Fibroblast of lung (primary cell): ENCODE measurements at regions not wholly inside any gene's neighbourhood (a gene's known extent, or its start where the extent isn't known, plus 50 kb on each side); places are given as distances from the start of the nearest gene placed in this dataset.

Experiments used
- DNase-seq, 2 donors: peaks; one replicate each; pipeline versions ENCODE4 v3.0.0 to v3.0.0-alpha.2; 2010; ENCODE audit warnings: low read depth in 2 of 2
- H2AFZ ChIP-seq: 2 replicates; pipeline ENCODE4 v1.5.1; 2012; ENCODE audit warnings: low read length, control low read depth, inconsistent platforms
- H3K27ac ChIP-seq: 2 replicates; pipeline ENCODE4 v1.5.1; 2011; ENCODE audit warnings: low read length, control low read depth; ENCODE audit not compliant: insufficient read depth
- H3K27me3 ChIP-seq: 2 replicates; pipeline ENCODE4 v1.5.1; 2011; ENCODE audit warnings: mild to moderate bottlenecking, low read length; ENCODE audit not compliant: control insufficient read depth, insufficient read depth
- H3K36me3 ChIP-seq: 2 replicates; pipeline ENCODE4 v1.5.1; 2011; ENCODE audit warnings: low read length; ENCODE audit not compliant: control insufficient read depth, insufficient read depth
- H3K4me1 ChIP-seq: 2 replicates; pipeline ENCODE4 v1.5.1; 2011; ENCODE audit warnings: low read length; ENCODE audit not compliant: control insufficient read depth, insufficient read depth; ENCODE audit errors: extremely low read depth
- H3K4me2 ChIP-seq: 2 replicates; pipeline ENCODE4 v1.5.1; 2011; ENCODE audit warnings: low read length, control low read depth; ENCODE audit not compliant: insufficient read depth; ENCODE audit errors: extremely low read depth
- H3K4me3 ChIP-seq, 4 experiments: fragments of 200-600 bp in 1 of 4; sonication (generic) in 1 of 4; replicated peaks in 1 of 4; 2 replicates each; pipeline ENCODE4 v1.5.1; 2011 to 2016; ENCODE audit warnings: low read length in 4 of 4, low read depth in 3 of 4, mild to moderate bottlenecking in 3 of 4, control low read depth in 2 of 4, inconsistent platforms in 1 of 4, mixed read lengths in 1 of 4; ENCODE audit not compliant: insufficient read depth in 1 of 4; ENCODE audit errors: control extremely low read depth in 1 of 4
- H3K79me2 ChIP-seq: 2 replicates; pipeline ENCODE4 v1.5.1; 2012; ENCODE audit warnings: mild to moderate bottlenecking, low read length, inconsistent platforms; ENCODE audit not compliant: control insufficient read depth, insufficient read depth
- H3K9ac ChIP-seq: 2 replicates; pipeline ENCODE4 v1.5.1; 2011; ENCODE audit warnings: mild to moderate bottlenecking, low read length, control low read depth; ENCODE audit not compliant: insufficient read depth
- H3K9me3 ChIP-seq: 2 replicates; pipeline ENCODE4 v1.5.1; 2012; ENCODE audit warnings: low read depth, low read length; ENCODE audit not compliant: control insufficient read depth, insufficient read depth
- H4K20me1 ChIP-seq: 2 replicates; pipeline ENCODE4 v1.5.1; 2011; ENCODE audit warnings: low read length; ENCODE audit not compliant: control insufficient read depth, insufficient read depth; ENCODE audit errors: extremely low read depth
- CTCF ChIP-seq, 2 donors: IDR thresholded peaks in 1 of 2; conservative IDR thresholded peaks in 1 of 2; 1 replicate in 1 of 2; 2 replicates in 1 of 2; pipeline ENCODE4 v1.5.1; 2011 to 2012; ENCODE audit warnings: low read length in 2 of 2, control low read depth in 1 of 2, inconsistent platforms in 1 of 2, low read depth in 1 of 2, mild to moderate bottlenecking in 1 of 2
- EZH2 ChIP-seq: IDR thresholded peaks from 2 replicates; pipeline ENCODE4 v1.5.1; 2012; ENCODE audit warnings: low read length, control low read depth, mild to moderate bottlenecking; ENCODE audit errors: missing control alignments

- TF ChIP-seq CTCF (conservative IDR thresholded peaks at IDR 0.05 in 1 of 2, IDR thresholded peaks at IDR 0.05 in 1 of 2; ENCODE audit: low read depth in 1 of 2, low read length in 2 of 2) (no peak), EZH2 (no peak)
- H3K36me3 ChIP-seq, result no peaks in the 10 kb centered on the region
- H3K4me3 ChIP-seq, result no peak overlapping the region
- no peaks in the 10 kb centered on the region for H4K20me1 ChIP-seq
- no peaks in the 10 kb centered on the region for H3K79me2 ChIP-seq
- no peak overlapping the region for H3K4me2 ChIP-seq
- peak in 1 of 2 donors; percentile 42 for DNase-seq
- no peaks in the 10 kb centered on the region for H3K9me3 ChIP-seq
- no peaks in the 10 kb centered on the region for H3K4me1 ChIP-seq
- H3K27me3 ChIP-seq, result no peaks in the 10 kb centered on the region
- H2AFZ ChIP-seq, result no peak overlapping the region
- no peak overlapping the region for H3K27ac ChIP-seq
- H3K9ac ChIP-seq, result no peak overlapping the region
These were observed 314.1 kb upstream of the PPARGC1A start for GRCh38 chr4:24203926-24204325.

- Histone ChIP-seq H3K4me3 (no peak overlapping the region), H4K20me1 (no peaks in the 10 kb centered on the region), H3K9ac (no peak overlapping the region)
These were observed 312.7 kb upstream of the PPARGC1A start for GRCh38 chr4:24202579-24202978.

GRCh38 chr4:24197955-24198354, 308.1 kb upstream of the PPARGC1A start:
- peak in 1 of 2 donors; percentile 30 for DNase-seq
- Histone ChIP-seq H3K79me2 (no peaks in the 10 kb centered on the region), H4K20me1 (no peaks in the 10 kb centered on the region), H3K4me2 (no peak overlapping the region), H3K4me3 (no peak overlapping the region), H3K4me1 (no peaks in the 10 kb centered on the region), H2AFZ (no peak overlapping the region), H3K27me3 (no peaks in the 10 kb centered on the region), H3K9ac (no peak overlapping the region), H3K27ac (no peak overlapping the region), H3K9me3 (no peaks in the 10 kb centered on the region), H3K36me3 (no peaks in the 10 kb centered on the region)
- TF ChIP-seq CTCF (conservative IDR thresholded peaks at IDR 0.05 in 1 of 2, IDR thresholded peaks at IDR 0.05 in 1 of 2; ENCODE audit: low read depth in 1 of 2, low read length in 2 of 2), result no peak
- no peak for TF ChIP-seq EZH2

More at GRCh38 chr4:24202579-24202978, 312.7 kb upstream of the PPARGC1A start:
- Histone ChIP-seq H3K27ac (no peak overlapping the region), H2AFZ (no peak overlapping the region), H3K79me2 (no peaks in the 10 kb centered on the region), H3K4me1 (no peaks in the 10 kb centered on the region), H3K9me3 (no peaks in the 10 kb centered on the region), H3K36me3 (no peaks in the 10 kb centered on the region), H3K27me3 (no peaks in the 10 kb centered on the region), H3K4me2 (no peak overlapping the region)
- no peak for DNase-seq
- TF ChIP-seq EZH2 (no peak), CTCF (conservative IDR thresholded peaks at IDR 0.05 in 1 of 2, IDR thresholded peaks at IDR 0.05 in 1 of 2; ENCODE audit: low read depth in 1 of 2, low read length in 2 of 2) (no peak)
